Ishikawa (cell line): ENCODE measurements at regions not wholly inside any gene's neighbourhood (a gene's known extent, or its start where the extent isn't known, plus 50 kb on each side); places are given as distances from the start of the nearest gene placed in this dataset.

Experiments
- CEBPB ChIP-seq: IDR thresholded peaks from 2 replicates; pipeline ENCODE4 v1.6.1; 2012
- EP300 ChIP-seq: IDR thresholded peaks from 2 replicates; pipeline ENCODE4 v1.6.1; 2012; ENCODE audit warnings: borderline replicate concordance
- FOXM1 ChIP-seq: IDR thresholded peaks from 2 replicates; pipeline ENCODE4 v1.6.1; 2012; ENCODE audit warnings: low read depth, borderline replicate concordance
- MAX ChIP-seq: IDR thresholded peaks from 2 replicates; pipeline ENCODE4 v1.6.1; 2012
- NFIC ChIP-seq: IDR thresholded peaks from 2 replicates; pipeline ENCODE4 v1.6.1; 2012
- RAD21 ChIP-seq: IDR thresholded peaks from 2 replicates; pipeline ENCODE4 v1.6.1; 2012; ENCODE audit warnings: low read depth
- REST ChIP-seq: IDR thresholded peaks from 2 replicates; pipeline ENCODE4 v1.6.1; 2012; ENCODE audit warnings: low read depth, mild to moderate bottlenecking
- TAF1 ChIP-seq: IDR thresholded peaks from 2 replicates; pipeline ENCODE4 v1.6.1; 2012; ENCODE audit warnings: low read depth, mild to moderate bottlenecking
- TEAD4 ChIP-seq: IDR thresholded peaks from 2 replicates; pipeline ENCODE4 v1.6.1; 2012

GRCh38 chr9:100869326-100869725 lies 159.2 kb upstream of the PLPPR1 start:
- TF ChIP-seq NFIC = no peak
- TF ChIP-seq RAD21 = no peak
- TF ChIP-seq CEBPB = no peak
- TF ChIP-seq REST = no peak
- no peak for TF ChIP-seq MAX
- no peak for TF ChIP-seq TAF1
- no peak for TF ChIP-seq TEAD4
- no peak for TF ChIP-seq EP300
- TF ChIP-seq FOXM1 = no peak
